GM12892 (cell line): ENCODE measurements at regions not wholly inside any gene's neighbourhood (a gene's known extent, or its start where the extent isn't known, plus 50 kb on each side); places are given as distances from the start of the nearest gene placed in this dataset.

Experiments
- POLR2A ChIP-seq: IDR thresholded peaks from 2 replicates; pipeline ENCODE4 v1.6.1; 2011; ENCODE audit warnings: low read depth, low read length, control low read depth
- POLR2AphosphoS5 ChIP-seq: IDR thresholded peaks from 2 replicates; pipeline ENCODE4 v1.6.1; 2011; ENCODE audit warnings: low read depth, low read length, control low read depth

GRCh38 chr21:36214561-36214960 lies 57.9 kb downstream of the DOP1B start:
- no peak for TF ChIP-seq POLR2AphosphoS5
- no peak for TF ChIP-seq POLR2A
